ENCODE measurements at regions not wholly inside any gene's neighbourhood (a gene's known extent, or its start where the extent isn't known, plus 50 kb on each side); places are given as distances from the start of the nearest gene placed in this dataset.

- no peak for DNase-seq
- POLR2A ChIA-PET (ENCODE audit: partially characterized antibody): no interaction called here
- no peaks in the 10 kb centered on the region for H3K9me3 Mint-ChIP-seq
Measured at GRCh38 chr2:58727981-58728656, 487.0 kb upstream of the FANCL start.

GRCh38 chr2:58721912-58722591, 480.9 kb upstream of the FANCL start:
- no peak overlapping the region for H3K27ac ChIP-seq (ENCODE audit: low read depth, low read length)

More at GRCh38 chr2:58727981-58728656, 487.0 kb upstream of the FANCL start:
- Mint-ChIP-seq H3K27me3 (no peaks in the 10 kb centered on the region), H3K27ac (no peak overlapping the region), H3K4me1 (no peaks in the 10 kb centered on the region), H3K36me3 (no peaks in the 10 kb centered on the region), H3K4me3 (no peak overlapping the region)
- no peaks in the 10 kb centered on the region for H3K4me1 ChIP-seq (ENCODE audit: insufficient read depth, low read length)
- intact Hi-C loops (cut with micrococcal nuclease): no loop called here
- no peak overlapping the region for H3K27ac ChIP-seq (ENCODE audit: low read depth, low read length)
- H3K27me3 ChIP-seq (ENCODE audit: insufficient read depth, low read length): no peaks in the 10 kb centered on the region
- H3K4me3 ChIP-seq (ENCODE audit: low read length in 2 of 2): no peak overlapping the region
- no peaks in the 10 kb centered on the region for H3K36me3 ChIP-seq (ENCODE audit: insufficient read depth, low read length)
- CTCF ChIA-PET (ENCODE audit: partially characterized antibody): no interaction called here
- no peaks in the 10 kb centered on the region for H3K9me3 ChIP-seq (ENCODE audit: control insufficient read depth in 1 of 2, low read length in 2 of 2)

GRCh38 chr2:58720770-58721697, 479.9 kb upstream of the FANCL start:
- Mint-ChIP-seq H3K27me3 (no peaks in the 10 kb centered on the region), H3K4me3 (no peak overlapping the region), H3K9me3 (peaks cover 0 to 4% (median 0%) of the 10 kb centered on the region in 8 donors), H3K27ac (no peak overlapping the region), H3K36me3 (no peaks in the 10 kb centered on the region), H3K4me1 (no peaks in the 10 kb centered on the region)
- H3K36me3 ChIP-seq (ENCODE audit: insufficient read depth, low read length): no peaks in the 10 kb centered on the region
- intact Hi-C loops (cut with micrococcal nuclease): no loop called here
- H3K4me3 ChIP-seq (ENCODE audit: low read length in 2 of 2): no peak overlapping the region
- no peaks in the 10 kb centered on the region for H3K27me3 ChIP-seq (ENCODE audit: insufficient read depth, low read length)
- ChIA-PET POLR2A (ENCODE audit: partially characterized antibody) (no interaction called here), CTCF (ENCODE audit: partially characterized antibody) (no interaction called here)
- DNase-seq: no peak
- no peak overlapping the region for H3K27ac ChIP-seq (ENCODE audit: low read depth, low read length)
- no peaks in the 10 kb centered on the region for H3K4me1 ChIP-seq (ENCODE audit: insufficient read depth, low read length)
- no peaks in the 10 kb centered on the region for H3K9me3 ChIP-seq (ENCODE audit: control insufficient read depth in 1 of 2, low read length in 2 of 2)

More at GRCh38 chr2:58721912-58722591, 480.9 kb upstream of the FANCL start:
- DNase-seq: no peak
- Histone ChIP-seq H3K36me3 (ENCODE audit: insufficient read depth, low read length) (no peaks in the 10 kb centered on the region), H3K27me3 (ENCODE audit: insufficient read depth, low read length) (no peaks in the 10 kb centered on the region), H3K4me1 (ENCODE audit: insufficient read depth, low read length) (no peaks in the 10 kb centered on the region), H3K9me3 (ENCODE audit: control insufficient read depth in 1 of 2, low read length in 2 of 2) (no peaks in the 10 kb centered on the region), H3K4me3 (ENCODE audit: low read length in 2 of 2) (no peak overlapping the region)
- Mint-ChIP-seq H3K4me1 (no peaks in the 10 kb centered on the region), H3K9me3 (no peaks in the 10 kb centered on the region), H3K36me3 (no peaks in the 10 kb centered on the region), H3K4me3 (no peak overlapping the region), H3K27ac (no peak overlapping the region), H3K27me3 (no peaks in the 10 kb centered on the region)
- ChIA-PET POLR2A (ENCODE audit: partially characterized antibody) (no interaction called here), CTCF (ENCODE audit: partially characterized antibody) (no interaction called here)
- intact Hi-C loops (cut with micrococcal nuclease): no loop called here

- H3K4me1 Mint-ChIP-seq: no peaks in the 10 kb centered on the region
- H3K27me3 Mint-ChIP-seq: no peaks in the 10 kb centered on the region
- H3K27me3 ChIP-seq (ENCODE audit: insufficient read depth, low read length): no peaks in the 10 kb centered on the region
- no peak overlapping the region for H3K4me3 Mint-ChIP-seq
- no peaks in the 10 kb centered on the region for H3K4me1 ChIP-seq (ENCODE audit: insufficient read depth, low read length)
- H3K27ac ChIP-seq (ENCODE audit: low read depth, low read length): no peak overlapping the region
- peaks cover 0 to 4% (median 0%) of the 10 kb centered on the region in 8 donors for H3K9me3 Mint-ChIP-seq
- no peak overlapping the region for H3K27ac Mint-ChIP-seq
- no peaks in the 10 kb centered on the region for H3K36me3 Mint-ChIP-seq
- intact Hi-C loops (cut with micrococcal nuclease): no loop called here
- ChIA-PET POLR2A (ENCODE audit: partially characterized antibody) (no interaction called here), CTCF (ENCODE audit: partially characterized antibody) (no interaction called here)
- H3K9me3 ChIP-seq (ENCODE audit: control insufficient read depth in 1 of 2, low read length in 2 of 2): no peaks in the 10 kb centered on the region
- no peaks in the 10 kb centered on the region for H3K36me3 ChIP-seq (ENCODE audit: insufficient read depth, low read length)
- DNase-seq: no peak
- no peak overlapping the region for H3K4me3 ChIP-seq (ENCODE audit: low read length in 2 of 2)
Measured at GRCh38 chr2:58720033-58720769, 479.1 kb upstream of the FANCL start.

DNA sequence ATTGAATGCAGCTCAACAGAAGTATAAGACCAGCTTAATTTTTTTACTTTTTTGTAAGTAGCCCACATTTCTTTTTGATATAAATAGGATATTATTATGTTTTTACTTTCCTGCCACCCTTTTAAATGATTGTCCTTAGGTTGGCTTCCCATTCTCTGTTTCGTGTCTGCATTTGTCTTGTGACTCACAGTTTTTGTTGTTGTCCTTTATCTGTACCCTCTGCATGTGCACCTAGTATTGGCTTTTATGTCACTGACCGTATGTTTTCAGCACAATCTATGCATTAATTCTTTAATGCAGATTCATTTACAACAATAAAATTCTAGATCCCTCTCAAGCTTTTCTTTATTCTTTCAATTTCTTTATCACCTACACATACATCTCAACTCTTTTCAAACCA, 474.2 kb upstream of the FANCL start:
- DNase-seq: no peak
- H3K4me3 Mint-ChIP-seq: no peak overlapping the region
- no peak overlapping the region for H3K27ac Mint-ChIP-seq
- H3K4me3 ChIP-seq (ENCODE audit: low read length in 2 of 2): no peak overlapping the region
- no peaks in the 10 kb centered on the region for H3K36me3 Mint-ChIP-seq
- no peaks in the 10 kb centered on the region for H3K27me3 ChIP-seq (ENCODE audit: insufficient read depth, low read length)
- H3K9me3 ChIP-seq (ENCODE audit: control insufficient read depth in 1 of 2, low read length in 2 of 2): no peaks in the 10 kb centered on the region
- H3K4me1 ChIP-seq (ENCODE audit: insufficient read depth, low read length): no peaks in the 10 kb centered on the region
- no peaks in the 10 kb centered on the region for H3K4me1 Mint-ChIP-seq
- ChIA-PET CTCF (ENCODE audit: partially characterized antibody) (no interaction called here), POLR2A (ENCODE audit: partially characterized antibody) (no interaction called here)
- H3K27me3 Mint-ChIP-seq: no peaks in the 10 kb centered on the region
- intact Hi-C loops (cut with micrococcal nuclease): no loop called here
- no peak overlapping the region for H3K27ac ChIP-seq (ENCODE audit: low read depth, low read length)
- peaks cover 0 to 4% (median 0%) of the 10 kb centered on the region in 8 donors for H3K9me3 Mint-ChIP-seq
- no peaks in the 10 kb centered on the region for H3K36me3 ChIP-seq (ENCODE audit: insufficient read depth, low read length)

GRCh38 chr2:58714238-58714637, 473.1 kb upstream of the FANCL start:
- no peak for DNase-seq
- Histone ChIP-seq H3K27me3 (ENCODE audit: insufficient read depth, low read length) (no peaks in the 10 kb centered on the region), H3K4me3 (ENCODE audit: low read length in 2 of 2) (no peak overlapping the region), H3K27ac (ENCODE audit: low read depth, low read length) (no peak overlapping the region), H3K36me3 (ENCODE audit: insufficient read depth, low read length) (no peaks in the 10 kb centered on the region), H3K4me1 (ENCODE audit: insufficient read depth, low read length) (no peaks in the 10 kb centered on the region), H3K9me3 (ENCODE audit: control insufficient read depth in 1 of 2, low read length in 2 of 2) (no peaks in the 10 kb centered on the region)
- ChIA-PET CTCF (ENCODE audit: partially characterized antibody) (no interaction called here), POLR2A (ENCODE audit: partially characterized antibody) (no interaction called here)
- peaks cover 0 to 4% (median 0%) of the 10 kb centered on the region in 8 donors for H3K9me3 Mint-ChIP-seq
- H3K27me3 Mint-ChIP-seq: no peaks in the 10 kb centered on the region
- no peaks in the 10 kb centered on the region for H3K36me3 Mint-ChIP-seq
- intact Hi-C loops (cut with micrococcal nuclease): no loop called here
- H3K4me3 Mint-ChIP-seq: no peak overlapping the region
- no peak overlapping the region for H3K27ac Mint-ChIP-seq
- no peaks in the 10 kb centered on the region for H3K4me1 Mint-ChIP-seq

- H3K27me3 ChIP-seq (ENCODE audit: insufficient read depth, low read length): no peaks in the 10 kb centered on the region
- no peak overlapping the region for H3K4me3 ChIP-seq (ENCODE audit: low read length in 2 of 2)
- Mint-ChIP-seq H3K36me3 (no peaks in the 10 kb centered on the region), H3K9me3 (no peaks in the 10 kb centered on the region), H3K4me1 (no peaks in the 10 kb centered on the region), H3K27me3 (peaks cover 0 to 2% of the 10 kb centered on the region in 2 donors), H3K27ac (no peak overlapping the region), H3K4me3 (no peak overlapping the region)
- H3K4me1 ChIP-seq (ENCODE audit: insufficient read depth, low read length): no peaks in the 10 kb centered on the region
- H3K9me3 ChIP-seq (ENCODE audit: control insufficient read depth in 1 of 2, low read length in 2 of 2): no peaks in the 10 kb centered on the region
- no peak overlapping the region for H3K27ac ChIP-seq (ENCODE audit: low read depth, low read length)
- intact Hi-C loops (cut with micrococcal nuclease): no loop called here
- ChIA-PET POLR2A (ENCODE audit: partially characterized antibody) (no interaction called here), CTCF (ENCODE audit: partially characterized antibody) (no interaction called here)
- H3K36me3 ChIP-seq (ENCODE audit: insufficient read depth, low read length): no peaks in the 10 kb centered on the region
- DNase-seq: no peak
Measured at GRCh38 chr2:58710795-58711279, 469.7 kb upstream of the FANCL start.
